HG03159 (cell line): ENCODE measurements at regions not wholly inside any gene's neighbourhood (a gene's known extent, or its start where the extent isn't known, plus 50 kb on each side); places are given as distances from the start of the nearest gene placed in this dataset.

ENCODE experiments used
- ATAC-seq: cut with Tn5 transposase; IDR thresholded peaks from one replicate; pipeline ENCODE4 v1.9.1; 2021; ENCODE audit warnings: mild to moderate bottlenecking, moderate library complexity; ENCODE audit not compliant: unreplicated experiment

DNA sequence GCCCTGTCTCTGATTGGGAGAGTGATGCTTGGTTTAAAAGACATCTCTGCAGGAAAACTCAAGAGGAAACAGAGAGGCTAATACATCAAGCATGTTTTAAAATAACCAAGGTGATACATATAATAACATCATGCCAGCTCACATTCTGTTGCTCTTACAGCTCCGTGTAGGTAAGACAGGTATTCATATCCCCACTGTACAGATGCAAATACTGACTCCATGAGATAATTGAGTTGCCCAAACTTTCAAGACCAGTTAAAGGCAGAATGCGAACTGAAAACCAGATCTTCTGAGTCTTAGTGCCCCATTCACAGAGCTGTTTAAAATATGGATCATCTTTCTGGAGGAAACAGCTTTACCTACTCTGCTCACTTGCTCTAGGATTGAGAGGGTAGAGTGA lies 214.0 kb downstream of the PIK3R1 start:
- no peak for ATAC-seq

GRCh38 chr5:68430279-68430678 lies 214.7 kb downstream of the PIK3R1 start:
- ATAC-seq = no peak

DNA sequence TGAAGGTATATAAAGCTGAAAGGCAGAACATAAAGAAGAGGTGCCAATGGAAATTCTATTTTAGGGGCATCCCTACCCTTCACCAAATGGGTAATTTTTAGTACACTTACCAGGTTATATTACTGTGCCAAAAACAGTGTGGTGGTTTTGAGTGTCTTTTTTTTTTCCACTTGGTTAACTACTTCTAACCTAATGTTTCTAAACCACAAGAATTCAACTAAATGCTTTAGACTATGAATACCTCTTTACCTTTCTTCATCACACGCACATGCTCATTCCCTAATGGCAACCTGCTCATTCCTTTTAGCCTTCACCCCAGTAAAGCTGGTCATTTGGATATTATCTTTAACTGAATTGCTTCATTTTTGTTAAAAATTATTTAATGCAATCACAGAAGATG lies 215.6 kb downstream of the PIK3R1 start:
- no peak for ATAC-seq

DNA sequence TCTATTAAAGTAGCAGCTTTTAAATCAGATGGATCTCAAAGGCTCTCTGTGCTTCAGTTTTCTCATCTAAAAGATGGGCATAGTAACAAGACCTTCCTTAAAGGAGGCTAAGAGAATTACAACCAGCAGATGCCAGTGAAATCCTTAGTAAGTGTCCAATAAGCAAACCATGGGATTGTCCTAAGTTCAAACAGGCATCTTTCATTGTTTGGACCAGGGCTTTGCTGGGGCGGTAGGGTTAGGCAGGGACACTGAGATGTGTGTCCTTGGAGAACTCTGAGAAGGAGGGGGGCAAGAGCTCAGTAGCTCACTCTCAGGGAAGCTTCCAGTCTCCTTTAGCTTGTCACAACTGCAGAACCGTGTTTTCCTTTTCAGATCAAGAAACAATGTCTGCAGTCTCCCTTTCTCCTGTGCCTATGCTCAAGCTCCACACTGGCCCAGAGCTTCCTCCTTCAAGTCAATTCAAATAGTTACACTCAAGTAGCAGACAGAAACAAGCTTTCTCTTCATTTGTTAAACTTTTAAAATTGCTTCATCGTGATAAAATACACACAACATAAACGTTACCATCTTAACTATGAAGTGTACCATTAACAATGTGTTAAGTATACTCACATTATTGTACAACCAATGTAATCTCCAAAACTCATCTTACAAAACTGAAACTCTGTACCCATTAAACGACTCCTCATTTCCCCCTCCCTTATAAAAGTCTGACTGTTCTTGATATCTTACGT lies 216.2 kb downstream of the PIK3R1 start:
- ATAC-seq = no peak

DNA sequence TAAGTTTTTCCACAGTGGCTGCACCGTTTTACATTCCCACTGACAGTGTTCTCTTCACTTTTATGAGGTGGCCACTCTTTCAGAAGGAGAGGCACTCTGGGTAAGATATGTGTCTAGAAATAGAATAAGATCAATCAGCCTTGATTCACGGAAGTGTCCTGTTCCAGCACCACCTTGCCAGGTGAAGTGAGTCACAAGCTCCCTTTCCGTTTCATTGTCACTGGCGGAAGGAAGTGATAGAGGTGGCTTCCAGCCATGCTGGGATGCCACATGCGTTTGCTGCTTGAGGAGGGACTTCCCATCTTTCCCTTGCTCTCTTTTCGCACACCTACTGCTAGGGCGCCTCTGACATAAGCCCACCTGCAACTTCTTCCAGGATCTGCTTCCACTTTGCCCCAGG lies 217.1 kb downstream of the PIK3R1 start:
- no peak for ATAC-seq

- ATAC-seq = no peak
Measured at GRCh38 chr5:68433526-68433922, 218.0 kb downstream of the PIK3R1 start.

- ATAC-seq = peak; percentile 97
Measured at GRCh38 chr5:68433923-68434879, 218.6 kb downstream of the PIK3R1 start.

DNA sequence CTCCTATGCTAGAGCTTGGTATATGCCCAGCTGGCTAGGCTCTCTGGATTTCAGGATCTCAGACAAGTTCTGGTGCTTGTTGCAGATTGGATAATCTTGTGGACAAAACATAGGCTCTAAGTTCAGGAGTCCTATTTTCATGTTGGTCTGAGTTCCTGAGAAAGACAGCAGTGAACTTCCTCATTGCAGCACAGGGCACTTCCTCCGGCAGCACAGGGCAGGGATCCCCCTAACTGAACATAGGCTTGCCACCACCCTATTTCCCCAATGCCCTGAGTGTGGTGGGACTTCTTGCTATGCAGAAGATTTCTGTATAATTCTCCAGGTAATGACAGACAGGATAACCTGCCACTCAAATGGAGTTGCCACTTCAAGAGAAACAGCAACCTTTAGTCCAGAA lies 220.1 kb downstream of the PIK3R1 start:
- no peak for ATAC-seq

GRCh38 chr5:68436686-68437520 lies 221.3 kb downstream of the PIK3R1 start:
- ATAC-seq = no peak

GRCh38 chr5:68438876-68439275 lies 223.3 kb downstream of the PIK3R1 start:
- ATAC-seq = no peak

DNA sequence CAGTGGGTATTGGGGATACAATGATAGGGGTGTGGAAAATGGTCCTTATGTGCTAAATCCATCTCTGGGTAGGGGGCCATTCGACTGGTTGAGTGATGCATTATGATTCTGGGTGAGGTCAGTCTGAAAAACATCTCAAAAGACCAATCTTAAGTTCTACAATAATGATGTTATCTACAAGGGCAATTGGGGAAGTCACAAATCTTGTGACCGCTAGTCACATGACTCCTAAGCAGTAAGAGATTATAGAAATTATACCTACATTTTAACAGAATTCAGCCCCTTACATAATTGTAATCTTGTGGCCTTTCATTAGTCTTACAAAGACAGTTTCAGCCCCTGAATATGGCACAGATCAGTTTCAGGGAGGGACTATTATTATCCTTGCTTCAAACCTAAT lies 224.7 kb downstream of the PIK3R1 start:
- ATAC-seq = no peak

DNA sequence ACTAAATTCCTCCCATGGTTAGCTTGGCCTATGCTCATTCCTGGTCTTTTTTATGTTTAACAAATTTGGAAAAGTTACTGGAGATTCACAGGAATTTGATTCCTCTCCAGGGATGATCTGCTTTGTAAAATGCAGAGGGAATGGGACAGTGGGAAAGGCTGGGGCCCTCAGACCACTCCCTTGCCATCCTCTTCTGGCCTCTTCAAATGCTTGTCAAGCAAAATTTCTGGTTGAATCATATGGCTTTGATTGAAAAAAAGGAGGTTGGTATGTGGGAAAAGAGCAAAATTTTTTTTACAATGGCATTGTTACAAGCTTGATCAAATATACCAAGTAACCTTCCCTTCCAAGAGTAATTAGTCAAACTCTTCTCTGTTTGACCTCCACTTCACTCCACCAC lies 225.1 kb downstream of the PIK3R1 start:
- ATAC-seq = no peak

DNA sequence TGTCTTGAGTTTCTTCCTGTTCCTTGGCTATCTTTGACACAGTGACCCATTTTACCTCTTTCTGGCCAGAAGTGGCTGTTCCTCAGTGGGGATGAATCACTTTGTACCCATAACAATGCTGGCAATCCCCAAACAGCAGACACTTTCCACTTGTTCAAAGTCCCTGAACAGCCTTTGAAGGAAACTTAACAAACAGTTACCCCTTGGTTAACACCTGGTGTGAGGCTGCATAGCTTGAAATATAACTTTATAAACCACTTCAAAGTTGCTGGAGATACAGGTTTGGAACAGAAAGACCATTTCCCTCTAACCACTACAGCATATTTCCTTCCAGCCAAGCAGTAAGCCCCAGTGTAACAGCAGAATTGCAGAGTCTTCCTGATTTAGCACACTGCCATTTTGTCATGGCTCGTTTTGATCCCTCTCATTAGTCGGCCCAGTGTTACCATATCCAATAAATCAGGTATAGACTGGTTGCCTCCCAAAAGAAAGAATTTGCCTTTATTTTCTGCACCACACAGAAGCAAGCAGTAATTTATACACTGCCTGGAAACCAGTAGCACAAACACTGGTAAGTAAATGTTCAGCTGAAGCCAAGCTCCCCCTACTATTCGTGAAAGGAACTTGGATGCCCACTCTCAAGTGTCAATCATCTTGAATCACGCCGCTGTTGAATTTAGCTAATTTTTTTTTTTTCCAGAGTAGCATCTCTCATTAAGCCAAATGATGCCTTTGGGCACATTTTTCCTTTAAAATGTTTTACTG lies 225.9 kb downstream of the PIK3R1 start:
- no peak for ATAC-seq

DNA sequence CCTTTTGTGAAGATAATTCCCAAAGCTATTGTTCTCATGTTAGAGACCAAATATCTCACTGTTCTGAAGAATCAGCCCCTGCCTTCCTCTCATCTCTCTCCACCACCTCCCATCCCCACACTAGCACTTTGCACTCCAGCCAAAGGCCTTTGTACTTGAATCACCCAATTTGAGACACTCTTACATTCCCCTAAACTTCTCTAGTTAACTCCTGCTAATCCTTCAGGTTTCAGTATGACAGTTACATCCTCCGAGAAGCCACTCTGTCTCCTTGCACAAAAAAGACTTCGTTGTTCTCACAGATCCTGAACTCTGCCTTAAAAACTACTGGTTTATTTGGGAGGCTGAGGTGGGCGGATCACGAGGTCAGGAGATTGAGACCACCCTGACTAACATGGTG lies 227.5 kb downstream of the PIK3R1 start:
- no peak for ATAC-seq

DNA sequence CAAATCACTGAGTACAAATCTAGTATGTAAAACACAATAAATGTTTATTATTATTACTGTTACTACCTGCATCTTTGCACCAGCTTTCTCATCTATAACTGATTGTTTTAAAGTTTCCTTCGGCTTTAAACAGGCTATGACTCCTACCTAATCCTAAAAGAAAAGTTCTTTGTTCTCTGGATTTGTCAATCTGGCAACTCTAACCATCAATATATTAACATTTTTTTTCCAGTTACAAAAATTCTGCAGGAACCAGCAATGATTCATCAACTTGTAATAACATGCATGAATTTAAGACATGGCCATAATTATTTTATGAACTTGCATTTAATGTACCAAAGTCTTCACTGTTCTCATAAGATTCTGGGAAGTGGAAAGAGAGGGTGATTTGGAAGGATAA lies 228.5 kb downstream of the PIK3R1 start:
- no peak for ATAC-seq

DNA sequence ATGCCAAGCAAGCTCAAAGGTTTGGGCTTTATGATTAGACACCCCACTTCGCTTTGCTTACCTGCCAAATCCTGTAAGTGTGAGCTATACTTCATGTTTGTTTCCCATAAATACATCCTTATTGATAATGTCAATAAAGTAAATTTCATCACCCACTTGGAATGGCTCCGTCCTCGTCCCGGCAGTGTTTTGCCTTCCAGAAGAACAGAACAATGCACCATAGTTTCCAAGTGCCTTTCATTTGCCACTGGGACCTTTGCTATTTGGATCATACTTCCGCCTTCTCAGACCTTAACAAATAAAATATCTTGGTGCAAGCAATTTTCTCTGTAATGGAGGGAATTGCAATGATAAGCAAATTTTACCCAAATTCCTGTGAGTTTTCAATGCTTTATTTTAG lies 229.3 kb downstream of the PIK3R1 start:
- no peak for ATAC-seq

DNA sequence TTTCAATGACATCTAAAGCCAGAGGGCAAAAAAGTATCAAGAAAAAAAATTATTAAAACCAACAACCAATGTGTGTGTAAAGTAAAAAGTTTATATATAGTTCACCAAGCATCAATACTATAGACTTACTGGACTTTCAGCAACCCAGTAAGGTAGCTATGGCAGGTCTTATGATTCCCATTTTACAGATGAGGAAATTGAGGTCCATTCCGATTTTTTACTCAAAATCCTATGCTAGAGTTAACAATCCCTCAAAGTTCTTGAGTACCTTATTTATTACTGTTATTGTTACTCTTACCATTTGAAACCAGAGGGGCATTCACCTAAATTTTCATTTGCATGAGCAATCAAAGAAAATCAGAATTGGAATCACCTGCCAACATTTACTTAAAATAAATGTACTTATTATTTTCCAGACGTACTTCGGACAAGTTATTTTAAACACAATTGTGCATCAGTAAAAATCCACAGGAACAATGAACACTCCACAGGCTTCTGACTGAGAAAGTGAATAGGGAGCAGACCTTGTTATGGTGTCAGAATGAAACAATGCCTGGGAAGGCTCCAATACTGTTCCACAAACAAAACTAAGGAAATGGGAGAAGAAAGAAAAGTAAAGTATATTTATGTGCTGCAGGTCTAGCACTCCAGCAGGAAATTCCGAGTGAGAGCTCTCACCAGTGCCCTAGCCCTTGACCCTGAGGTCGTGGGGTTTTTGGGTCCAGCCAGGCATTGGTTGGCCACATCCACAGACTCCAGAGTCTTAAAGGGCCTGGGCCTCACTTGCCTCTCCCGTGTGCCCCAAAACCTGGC lies 229.9 kb downstream of the PIK3R1 start:
- ATAC-seq = no peak

GRCh38 chr5:68446070-68446357 lies 230.5 kb downstream of the PIK3R1 start:
- no peak for ATAC-seq

DNA sequence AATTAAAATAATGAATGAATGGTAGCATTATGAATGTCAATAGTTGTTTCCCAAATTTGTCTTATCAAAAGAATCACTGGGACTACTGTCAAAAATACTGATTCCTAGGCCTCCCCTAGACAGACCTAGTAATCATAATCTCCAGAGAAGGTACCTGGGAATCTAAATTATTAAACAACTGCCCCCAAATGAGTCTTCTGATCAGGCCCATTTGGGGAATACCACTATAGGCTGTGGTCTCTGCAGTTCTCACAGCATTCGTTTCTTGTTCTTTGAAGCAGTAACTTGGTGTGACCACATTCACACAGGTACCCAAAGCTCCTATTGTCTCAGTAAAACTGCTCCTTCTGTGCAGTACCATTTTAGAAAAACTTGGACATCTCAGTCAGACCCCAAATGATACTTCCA lies 230.9 kb downstream of the PIK3R1 start:
- peak; percentile 67 for ATAC-seq
